ENCODE measurements at regions not wholly inside any gene's neighbourhood (a gene's known extent, or its start where the extent isn't known, plus 50 kb on each side); places are given as distances from the start of the nearest gene placed in this dataset.
"Not testable (repeated sequence)": the region's sequence is repeated elsewhere in the genome, so short reads cannot be mapped to it uniquely, and the experiment has no call there.

- no peak for DNase-seq (ENCODE audit: low spot score)
These were observed 850.8 kb upstream of the ROBO1 start for GRCh38 chr3:80618295-80619256.

GRCh38 chr3:80612366-80612765, 844.6 kb upstream of the ROBO1 start:
- no peak for DNase-seq (ENCODE audit: low spot score)

DNA sequence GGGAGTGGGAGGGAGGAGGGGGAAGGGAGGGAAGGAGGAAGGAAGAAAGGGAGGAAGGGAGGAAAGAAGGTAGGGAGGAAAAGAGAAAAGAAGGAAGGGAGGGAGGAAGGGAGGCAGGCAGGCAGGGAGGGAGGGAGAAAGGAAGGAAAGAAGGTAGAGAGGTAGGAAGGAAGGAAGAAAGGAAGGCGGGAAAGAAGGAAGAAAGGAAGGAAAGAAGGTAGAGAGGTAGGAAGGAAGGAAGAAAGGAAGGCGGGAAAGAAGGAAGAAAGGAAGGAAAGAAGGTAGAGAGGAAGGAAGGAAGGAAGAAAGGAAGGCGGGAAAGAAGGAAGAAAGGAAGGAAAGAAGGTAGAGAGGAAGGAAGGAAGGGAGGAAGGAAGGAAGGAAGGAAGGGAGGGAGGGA, 840.3 kb upstream of the ROBO1 start:
- DNase-seq (ENCODE audit: low spot score), result not testable (repeated sequence)

GRCh38 chr3:80606073-80606472, 838.3 kb upstream of the ROBO1 start:
- peak; percentile 0 for DNase-seq (ENCODE audit: low spot score)

DNA sequence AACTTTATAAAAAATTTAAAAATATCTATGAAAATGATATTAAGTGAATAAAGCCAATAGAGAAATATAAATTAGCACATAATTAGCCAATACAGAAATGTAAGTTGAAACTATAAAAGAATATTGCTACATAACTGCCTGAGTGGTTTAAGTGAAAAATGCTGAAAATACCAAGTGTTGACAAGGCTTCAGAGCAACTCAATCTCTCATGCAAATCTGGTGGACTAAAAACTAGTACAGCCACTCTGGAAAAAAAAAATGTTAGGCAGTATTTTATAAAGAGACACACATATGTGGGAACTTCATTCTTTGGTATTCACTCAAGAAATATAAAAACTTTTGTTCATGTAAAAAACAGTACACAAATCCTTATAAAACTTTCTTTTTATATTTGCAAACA, 833.7 kb upstream of the ROBO1 start:
- no peak for DNase-seq (ENCODE audit: low spot score)

GRCh38 chr3:80592792-80593191, 825.0 kb upstream of the ROBO1 start:
- DNase-seq (ENCODE audit: low spot score), result no peak

- no peak for DNase-seq (ENCODE audit: low spot score)
These were observed 818.5 kb upstream of the ROBO1 start for GRCh38 chr3:80586338-80586737.

DNA sequence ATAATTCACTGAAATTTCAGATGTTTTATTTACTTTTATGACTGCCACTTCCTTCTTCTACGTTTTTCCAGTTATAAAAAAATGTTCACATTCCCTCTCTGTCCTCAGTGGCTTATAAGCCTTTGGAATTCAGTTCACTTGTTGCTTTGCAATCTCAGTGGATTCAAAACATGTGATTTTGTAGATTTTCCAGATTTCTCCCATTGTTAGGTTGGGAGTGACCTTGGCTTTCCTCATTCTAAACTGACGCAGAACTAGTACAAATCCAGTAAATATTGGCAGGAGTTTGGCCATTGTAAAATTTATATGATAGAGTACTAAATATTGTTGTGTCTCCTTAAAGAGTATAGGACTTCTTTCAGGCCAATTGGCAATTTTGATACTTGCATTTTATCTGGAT, 812.3 kb upstream of the ROBO1 start:
- DNase-seq (ENCODE audit: low spot score), result no peak

DNA sequence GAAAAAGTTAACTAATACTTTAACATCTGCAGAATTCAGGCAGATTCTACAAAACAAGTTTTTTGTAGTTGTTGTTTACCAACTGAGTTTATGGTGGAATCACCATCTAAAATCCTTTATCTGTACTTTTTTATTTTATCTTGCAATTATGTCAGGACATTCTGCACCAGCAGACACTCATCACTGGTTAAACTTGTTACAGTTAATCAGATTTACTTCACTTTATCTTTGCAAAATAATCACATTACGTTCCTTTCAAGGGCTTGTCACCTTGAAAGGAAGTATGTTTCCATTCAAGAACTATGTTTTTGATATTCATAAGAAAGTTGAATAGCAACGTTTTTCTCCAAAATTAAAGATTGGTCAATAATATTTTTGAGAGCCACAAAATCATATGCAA, 796.6 kb upstream of the ROBO1 start:
- no peak for DNase-seq (ENCODE audit: low spot score)

GRCh38 chr3:80559701-80560100, 791.9 kb upstream of the ROBO1 start:
- DNase-seq (ENCODE audit: low spot score), result no peak

DNA sequence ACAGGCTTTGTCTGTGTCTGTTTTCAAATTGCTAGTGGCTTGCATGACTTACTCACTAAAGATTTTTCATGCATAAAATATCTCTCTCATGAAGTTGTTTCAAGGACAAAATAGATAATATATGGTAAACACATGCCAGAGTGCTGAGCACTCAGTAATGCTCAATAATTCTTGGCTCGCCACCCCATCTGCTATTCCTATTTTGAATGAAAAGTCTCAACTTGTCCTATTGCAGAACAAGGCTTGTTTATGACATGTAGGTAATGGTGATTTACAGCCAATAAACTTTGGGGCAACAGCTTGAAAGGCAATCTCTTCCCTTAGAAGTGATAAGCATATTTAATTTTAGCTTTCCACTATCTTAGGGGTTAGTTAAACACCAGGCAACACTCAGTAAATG, 789.0 kb upstream of the ROBO1 start:
- no peak for DNase-seq (ENCODE audit: low spot score)

DNA sequence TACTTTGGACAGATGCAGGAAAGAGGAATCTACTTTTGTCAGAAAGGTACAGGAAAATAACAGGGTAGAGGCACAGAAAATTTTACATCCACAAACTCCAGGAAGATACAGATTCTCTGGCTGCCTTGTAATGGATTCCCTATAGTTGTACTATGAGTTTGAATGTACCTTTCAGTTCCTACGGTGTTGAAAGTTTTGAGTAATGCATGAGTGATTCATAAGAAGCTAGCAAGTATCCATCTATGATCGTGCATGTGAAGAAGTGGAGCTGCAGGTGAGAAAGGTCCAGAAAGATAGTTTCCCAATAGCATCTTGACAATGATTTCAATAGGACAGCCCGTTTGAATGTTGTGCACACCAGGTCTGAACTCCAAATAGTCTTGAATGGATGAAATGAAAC, 786.5 kb upstream of the ROBO1 start:
- DNase-seq (ENCODE audit: low spot score), result no peak

GRCh38 chr3:80553211-80553610, 785.4 kb upstream of the ROBO1 start:
- no peak for DNase-seq (ENCODE audit: low spot score)

DNA sequence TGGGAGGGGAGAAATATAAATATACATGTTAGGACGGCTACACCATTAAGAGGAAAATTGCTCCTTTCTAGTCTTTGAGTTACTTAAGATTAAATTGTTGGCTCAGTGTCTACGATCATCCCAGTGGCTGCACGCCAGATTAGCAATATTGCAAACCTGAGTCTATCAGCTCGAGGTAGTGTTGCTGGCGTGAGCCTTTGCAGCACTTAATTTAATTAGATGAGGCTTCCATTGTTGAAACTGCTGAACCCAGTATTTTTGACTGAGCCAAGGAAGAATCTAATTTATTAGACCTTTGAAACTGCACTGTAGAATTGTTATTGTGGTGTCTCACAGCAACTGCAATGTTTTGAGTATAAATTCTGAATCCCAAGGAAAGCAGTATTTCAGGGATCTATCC, 782.4 kb upstream of the ROBO1 start:
- DNase-seq (ENCODE audit: low spot score), result no peak

GRCh38 chr3:80549173-80549572, 781.4 kb upstream of the ROBO1 start:
- DNase-seq (ENCODE audit: low spot score), result no peak

DNA sequence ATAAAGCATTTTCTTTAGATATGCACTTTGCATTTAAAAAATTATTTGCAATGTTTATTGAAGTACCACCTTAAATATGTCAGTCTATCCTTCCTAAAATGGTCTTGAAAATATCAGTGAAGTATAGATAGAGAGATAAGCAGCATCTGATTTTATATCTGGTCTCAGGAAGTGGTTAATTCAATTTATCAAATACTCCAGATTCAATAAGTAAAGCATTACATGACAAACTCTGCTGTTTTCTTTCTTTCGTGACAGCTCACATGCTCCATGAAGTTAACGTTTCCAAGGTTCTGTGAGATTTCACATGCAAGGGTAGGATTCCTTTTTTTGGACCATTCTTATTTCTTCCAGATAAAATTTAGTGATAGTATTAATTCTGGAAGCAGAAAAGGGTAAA, 775.4 kb upstream of the ROBO1 start:
- DNase-seq (ENCODE audit: low spot score), result no peak

DNA sequence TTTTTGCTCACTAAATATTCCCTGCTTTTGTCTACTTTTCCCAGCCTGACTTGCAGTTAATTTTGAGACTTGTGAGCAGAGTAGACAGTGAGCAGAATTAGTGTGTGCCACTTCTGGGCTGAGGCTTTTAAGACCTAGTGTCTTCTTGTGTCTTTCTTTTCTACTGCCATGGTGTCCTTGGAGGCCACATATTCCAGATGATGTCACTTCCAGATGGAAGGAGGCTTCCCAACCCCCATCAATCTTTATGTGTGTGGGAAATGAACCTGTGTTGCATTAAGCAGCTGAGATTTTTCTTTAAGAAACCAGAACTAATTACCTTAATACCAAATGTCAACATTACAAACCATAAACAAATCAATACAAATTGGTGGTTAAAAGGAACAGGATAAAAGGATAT, 774.7 kb upstream of the ROBO1 start:
- no peak for DNase-seq (ENCODE audit: low spot score)

- DNase-seq (ENCODE audit: low spot score), result no peak
These were observed 769.9 kb upstream of the ROBO1 start for GRCh38 chr3:80537680-80538079.

GRCh38 chr3:80535286-80535685, 767.5 kb upstream of the ROBO1 start:
- no peak for DNase-seq (ENCODE audit: low spot score)

GRCh38 chr3:80533553-80533952, 765.8 kb upstream of the ROBO1 start:
- DNase-seq (ENCODE audit: low spot score), result no peak

- DNase-seq (ENCODE audit: low spot score), result no peak
These were observed 758.4 kb upstream of the ROBO1 start for GRCh38 chr3:80526153-80526552.

DNA sequence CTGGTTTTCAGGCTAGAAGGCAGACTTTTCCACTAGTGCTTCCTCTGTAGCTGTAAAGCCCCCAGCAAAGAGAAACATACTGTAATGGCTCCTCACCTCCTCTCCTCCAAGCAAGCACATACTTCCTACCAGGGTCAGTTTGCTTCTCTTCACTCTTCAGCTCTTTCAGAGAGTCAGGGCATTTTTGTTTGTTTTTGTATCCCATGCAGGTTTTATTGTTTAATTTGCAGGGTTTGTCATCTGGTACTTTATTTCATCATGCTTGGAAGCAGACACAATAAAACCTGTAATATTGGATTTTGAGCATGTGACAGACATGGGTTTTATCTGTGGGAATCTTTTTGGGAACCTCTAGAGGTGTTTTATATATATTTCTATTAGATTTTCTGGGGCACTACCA, 753.3 kb upstream of the ROBO1 start:
- no peak for DNase-seq (ENCODE audit: low spot score)

GRCh38 chr3:80519436-80519835, 751.6 kb upstream of the ROBO1 start:
- DNase-seq (ENCODE audit: low spot score), result no peak

GRCh38 chr3:80496452-80496851, 728.7 kb upstream of the ROBO1 start:
- DNase-seq (ENCODE audit: low spot score), result no peak

All from HT-29 (cell line).